ENCODE measurements at regions not wholly inside any gene's neighbourhood (a gene's known extent, or its start where the extent isn't known, plus 50 kb on each side); places are given as distances from the start of the nearest gene placed in this dataset.

DNA sequence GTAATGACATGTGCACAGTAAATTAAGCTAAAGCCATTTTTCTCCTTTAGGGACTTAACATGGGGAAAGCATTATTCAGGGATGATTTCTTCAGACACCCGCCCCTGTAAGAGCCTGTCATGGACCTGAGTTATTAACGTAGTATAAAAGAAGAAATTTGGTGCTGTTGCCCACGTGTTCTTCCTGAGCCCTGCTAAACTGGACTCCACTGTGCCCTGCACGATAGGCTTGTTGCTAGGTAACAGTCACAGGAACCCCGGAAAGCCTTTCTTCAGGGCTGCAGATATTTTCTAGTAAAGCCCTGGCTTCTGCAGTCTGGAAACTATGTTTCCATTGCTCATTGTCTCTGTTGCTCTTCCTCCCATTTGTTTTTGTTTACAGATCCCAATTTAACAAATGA lies 157.9 kb downstream of the LRRC30 start:
- TF ChIP-seq, protein P1, sequence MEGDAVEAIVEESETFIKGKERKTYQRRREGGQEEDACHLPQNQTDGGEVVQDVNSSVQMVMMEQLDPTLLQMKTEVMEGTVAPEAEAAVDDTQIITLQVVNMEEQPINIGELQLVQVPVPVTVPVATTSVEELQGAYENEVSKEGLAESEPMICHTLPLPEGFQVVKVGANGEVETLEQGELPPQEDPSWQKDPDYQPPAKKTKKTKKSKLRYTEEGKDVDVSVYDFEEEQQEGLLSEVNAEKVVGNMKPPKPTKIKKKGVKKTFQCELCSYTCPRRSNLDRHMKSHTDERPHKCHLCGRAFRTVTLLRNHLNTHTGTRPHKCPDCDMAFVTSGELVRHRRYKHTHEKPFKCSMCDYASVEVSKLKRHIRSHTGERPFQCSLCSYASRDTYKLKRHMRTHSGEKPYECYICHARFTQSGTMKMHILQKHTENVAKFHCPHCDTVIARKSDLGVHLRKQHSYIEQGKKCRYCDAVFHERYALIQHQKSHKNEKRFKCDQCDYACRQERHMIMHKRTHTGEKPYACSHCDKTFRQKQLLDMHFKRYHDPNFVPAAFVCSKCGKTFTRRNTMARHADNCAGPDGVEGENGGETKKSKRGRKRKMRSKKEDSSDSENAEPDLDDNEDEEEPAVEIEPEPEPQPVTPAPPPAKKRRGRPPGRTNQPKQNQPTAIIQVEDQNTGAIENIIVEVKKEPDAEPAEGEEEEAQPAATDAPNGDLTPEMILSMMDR (conservative IDR thresholded peaks at IDR 0.05) = no peak
- H3K4me1 ChIP-seq (ENCODE audit: insufficient read depth, low read length) = no peaks in the 10 kb centered on the region; the same call in 1 of the 2 replicates
- no peak overlapping the region for H2BK15ac ChIP-seq (ENCODE audit: low read depth, low read length)
- no peak overlapping the region for H4K91ac ChIP-seq (ENCODE audit: insufficient read length, low read depth, low read length)
- no peaks in the 10 kb centered on the region for H3K9me3 ChIP-seq (ENCODE audit: control insufficient read depth, low read depth, low read length)
- H2BK12ac ChIP-seq (ENCODE audit: insufficient read length, low read depth, low read length) = no peak overlapping the region
- WGBS (ENCODE audit: extremely low coverage, insufficient read length, low lambda C conversion rate) = no CpG with 5 or more reads among the region's 5 CpGs
- Mint-ChIP-seq H3K4me3 (no peak overlapping the region), H3K27ac (no peak overlapping the region), H3K4me1 (peaks cover 4 to 7% of the 10 kb centered on the region in 2 experiments; a peak in 3 of 4 replicates), H3K9me3 (no peaks in the 10 kb centered on the region), H3K27me3 (ENCODE audit: low read depth) (no peaks in the 10 kb centered on the region), H3K36me3 (ENCODE audit: insufficient read depth in 1 of 3, low read depth in 3 of 3) (no peaks in the 10 kb centered on the region)
- no peak overlapping the region for H2AFZ ChIP-seq (ENCODE audit: low read length)
- H2AK5ac ChIP-seq (ENCODE audit: insufficient read length, low read length) = no peak overlapping the region
- H3K14ac ChIP-seq (ENCODE audit: insufficient read depth, low read length) = no peak overlapping the region
- H3K27ac ChIP-seq (ENCODE audit: insufficient read length, low read depth, low read length) = no peak overlapping the region
- H2BK20ac ChIP-seq (ENCODE audit: low read depth, low read length, poor library complexity, severe bottlenecking) = no peak overlapping the region
- no peaks in the 10 kb centered on the region for H3K23me2 ChIP-seq (ENCODE audit: insufficient read length, low read depth, low read length, poor library complexity, severe bottlenecking)
- H4K5ac ChIP-seq (ENCODE audit: insufficient read length, low read depth, low read length) = no peak overlapping the region
- H3T11ph ChIP-seq (ENCODE audit: low read length) = no peak overlapping the region
- H3K23ac ChIP-seq (ENCODE audit: insufficient read length, low read depth, low read length) = no peak overlapping the region
- H3K79me1 ChIP-seq (ENCODE audit: insufficient read depth, low read depth, low read length, poor library complexity, severe bottlenecking) = no peaks in the 10 kb centered on the region
- no peak overlapping the region for H3K18ac ChIP-seq (ENCODE audit: insufficient read length, low read depth, low read length)
- no peak overlapping the region for H3K9ac ChIP-seq (ENCODE audit: extremely low read depth, insufficient read length, low read length)
- no peaks in the 10 kb centered on the region for H4K20me1 ChIP-seq (ENCODE audit: control insufficient read depth, insufficient read depth, insufficient read length)
- H2BK120ac ChIP-seq (ENCODE audit: low read depth, low read length, poor library complexity, severe bottlenecking) = no peak overlapping the region
- no peak overlapping the region for H3K56ac ChIP-seq (ENCODE audit: insufficient read length, low read depth, low read length)
- H2BK5ac ChIP-seq (ENCODE audit: insufficient read length, low read length) = no peak overlapping the region
- no peak overlapping the region for H3K4ac ChIP-seq (ENCODE audit: low read depth, low read length)
- no peak overlapping the region for H4K8ac ChIP-seq (replicated peaks; ENCODE audit: insufficient read length, low read depth, low read length)
- DNase-seq = no peak
- H3K27me3 ChIP-seq (ENCODE audit: insufficient read depth, low read length) = no peaks in the 10 kb centered on the region
- no peak overlapping the region for H3K4me2 ChIP-seq (ENCODE audit: insufficient read depth, insufficient read length, low read length)
- H3K79me2 ChIP-seq (ENCODE audit: insufficient read depth, low read length) = no peaks in the 10 kb centered on the region

Data from H9 (cell line).